ENCODE measurements at regions not wholly inside any gene's neighbourhood (a gene's known extent, or its start where the extent isn't known, plus 50 kb on each side); places are given as distances from the start of the nearest gene placed in this dataset.
A peak's percentile ranks its signal among the peaks of the same experiment; 100 is the strongest.

GRCh38 chrX:10079231-10079630 is 77.5 kb upstream of the CLCN4 start:
- H4K20me1 ChIP-seq (ENCODE audit: insufficient read depth) = no peaks in the 10 kb centered on the region
- H3K27ac ChIP-seq = no peak overlapping the region
- H3K36me3 ChIP-seq (ENCODE audit: insufficient read depth) = no peaks in the 10 kb centered on the region
- H3K79me2 ChIP-seq (ENCODE audit: insufficient read depth, low read depth) = no peaks in the 10 kb centered on the region; the same call in 1 of the 2 replicates
- H3K4me1 ChIP-seq (ENCODE audit: low read depth, poor library complexity, severe bottlenecking) = peaks cover 42% of the 10 kb centered on the region
- no peak overlapping the region for H2AFZ ChIP-seq (ENCODE audit: low read depth)
- no peak overlapping the region for H3K9ac ChIP-seq
- H3K4me3 ChIP-seq (IDR thresholded peaks at IDR 0.05; ENCODE audit: insufficient read depth, low read depth, low read length) = no peak overlapping the region
- TF ChIP-seq CTCF (conservative IDR thresholded peaks at IDR 0.05; ENCODE audit: low read depth, low read length) = no peak
- H3K4me2 ChIP-seq = no peak overlapping the region
- H3K27me3 ChIP-seq (ENCODE audit: insufficient read depth, low read depth) = no peaks in the 10 kb centered on the region

GRCh38 chrX:10083809-10084208 is 73.0 kb upstream of the CLCN4 start:
- Histone ChIP-seq H3K27me3 (ENCODE audit: insufficient read depth, low read depth) (no peaks in the 10 kb centered on the region), H3K4me3 (IDR thresholded peaks at IDR 0.05; ENCODE audit: insufficient read depth, low read depth, low read length) (no peak overlapping the region), H3K79me2 (ENCODE audit: insufficient read depth, low read depth) (peaks cover 5% of the 10 kb centered on the region), H3K9ac (peak overlapping the region; percentile 57; the same call in 1 of the 2 replicates), H3K4me2 (peak overlapping the region; percentile 90), H3K27ac (peak overlapping the region; percentile 88), H4K20me1 (ENCODE audit: insufficient read depth) (no peaks in the 10 kb centered on the region), H3K36me3 (ENCODE audit: insufficient read depth) (no peaks in the 10 kb centered on the region), H3K4me1 (ENCODE audit: low read depth, poor library complexity, severe bottlenecking) (peaks cover 47% of the 10 kb centered on the region), H2AFZ (ENCODE audit: low read depth) (no peak overlapping the region)
- no peak for TF ChIP-seq CTCF (conservative IDR thresholded peaks at IDR 0.05; ENCODE audit: low read depth, low read length)

GRCh38 chrX:10085223-10085622 is 71.6 kb upstream of the CLCN4 start:
- Histone ChIP-seq H3K4me1 (ENCODE audit: low read depth, poor library complexity, severe bottlenecking) (peaks cover 47% of the 10 kb centered on the region), H3K79me2 (ENCODE audit: insufficient read depth, low read depth) (peaks cover 5% of the 10 kb centered on the region), H3K27me3 (ENCODE audit: insufficient read depth, low read depth) (no peaks in the 10 kb centered on the region), H2AFZ (ENCODE audit: low read depth) (no peak overlapping the region), H3K9ac (no peak overlapping the region), H3K4me3 (IDR thresholded peaks at IDR 0.05; ENCODE audit: insufficient read depth, low read depth, low read length) (no peak overlapping the region), H3K4me2 (no peak overlapping the region; the same call in 1 of the 2 replicates), H3K27ac (no peak overlapping the region), H4K20me1 (ENCODE audit: insufficient read depth) (no peaks in the 10 kb centered on the region), H3K36me3 (ENCODE audit: insufficient read depth) (no peaks in the 10 kb centered on the region)
- TF ChIP-seq CTCF (conservative IDR thresholded peaks at IDR 0.05; ENCODE audit: low read depth, low read length) = no peak

GRCh38 chrX:10086676-10087075 is 70.1 kb upstream of the CLCN4 start:
- Histone ChIP-seq H3K4me3 (IDR thresholded peaks at IDR 0.05; ENCODE audit: insufficient read depth, low read depth, low read length) (no peak overlapping the region), H3K4me1 (ENCODE audit: low read depth, poor library complexity, severe bottlenecking) (peaks cover 36% of the 10 kb centered on the region), H3K27me3 (ENCODE audit: insufficient read depth, low read depth) (no peaks in the 10 kb centered on the region), H3K4me2 (no peak overlapping the region), H3K27ac (no peak overlapping the region), H2AFZ (ENCODE audit: low read depth) (no peak overlapping the region), H3K9ac (no peak overlapping the region), H3K36me3 (ENCODE audit: insufficient read depth) (no peaks in the 10 kb centered on the region), H3K79me2 (ENCODE audit: insufficient read depth, low read depth) (peaks cover 5% of the 10 kb centered on the region), H4K20me1 (ENCODE audit: insufficient read depth) (no peaks in the 10 kb centered on the region)
- TF ChIP-seq CTCF (conservative IDR thresholded peaks at IDR 0.05; ENCODE audit: low read depth, low read length) = no peak
